ENCODE measurements at regions not wholly inside any gene's neighbourhood (a gene's known extent, or its start where the extent isn't known, plus 50 kb on each side); places are given as distances from the start of the nearest gene placed in this dataset.

DNA sequence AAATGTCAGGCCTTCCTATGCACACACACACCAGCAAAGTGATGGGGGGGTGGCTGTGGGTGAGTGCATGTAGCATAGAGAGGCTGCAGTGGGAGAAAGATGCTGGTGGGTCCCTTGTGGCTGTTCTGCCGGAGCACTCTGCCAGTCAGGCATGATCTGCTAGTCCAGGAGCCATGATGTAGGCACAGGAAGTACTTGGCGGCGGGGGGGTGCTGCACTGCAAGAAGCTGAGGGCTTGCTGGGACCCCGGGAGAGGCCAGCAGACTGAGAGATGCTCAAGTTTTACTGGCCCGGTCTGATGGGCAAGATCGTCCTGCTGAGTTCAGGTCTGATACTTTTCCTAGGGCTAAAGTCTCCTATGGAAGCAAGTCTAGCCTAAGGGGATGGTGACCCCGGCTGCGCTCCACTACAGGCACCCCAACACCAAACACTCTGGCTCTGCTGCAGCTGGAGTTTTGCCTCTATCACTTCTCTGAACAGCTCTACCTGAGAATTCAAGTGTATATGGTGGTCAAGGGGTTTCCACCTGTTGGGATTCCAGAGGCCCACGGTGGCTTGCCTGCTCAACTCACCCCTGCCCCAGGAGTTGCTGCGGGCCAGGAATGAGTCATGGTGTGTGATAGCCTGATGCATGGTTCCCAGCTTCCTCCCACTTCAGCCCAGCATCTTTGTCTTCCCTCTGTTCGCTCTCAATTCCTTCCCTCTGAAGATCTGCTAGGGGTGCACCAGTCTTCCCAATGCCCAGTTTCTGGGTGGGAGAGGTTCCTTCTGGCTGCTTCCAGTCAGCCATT, 971.8 kb upstream of the ADGRB3 start:
- no peak for TF ChIP-seq FOXM1 (IDR thresholded peaks at IDR 0.05; ENCODE audit: borderline replicate concordance, low read depth)
- no peak for TF ChIP-seq CREB1 (IDR thresholded peaks at IDR 0.05; ENCODE audit: low read depth)
- TF ChIP-seq, protein P1, sequence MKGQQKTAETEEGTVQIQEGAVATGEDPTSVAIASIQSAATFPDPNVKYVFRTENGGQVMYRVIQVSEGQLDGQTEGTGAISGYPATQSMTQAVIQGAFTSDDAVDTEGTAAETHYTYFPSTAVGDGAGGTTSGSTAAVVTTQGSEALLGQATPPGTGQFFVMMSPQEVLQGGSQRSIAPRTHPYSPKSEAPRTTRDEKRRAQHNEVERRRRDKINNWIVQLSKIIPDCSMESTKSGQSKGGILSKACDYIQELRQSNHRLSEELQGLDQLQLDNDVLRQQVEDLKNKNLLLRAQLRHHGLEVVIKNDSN (IDR thresholded peaks at IDR 0.05), result no peak
- TF ChIP-seq, protein P2, sequence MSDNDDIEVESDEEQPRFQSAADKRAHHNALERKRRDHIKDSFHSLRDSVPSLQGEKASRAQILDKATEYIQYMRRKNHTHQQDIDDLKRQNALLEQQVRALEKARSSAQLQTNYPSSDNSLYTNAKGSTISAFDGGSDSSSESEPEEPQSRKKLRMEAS (IDR thresholded peaks at IDR 0.05), result no peak
- no peak for TF ChIP-seq EGR1 (IDR thresholded peaks at IDR 0.05)
- no peak for TF ChIP-seq YY1 (IDR thresholded peaks at IDR 0.05; ENCODE audit: low read depth)
- TF ChIP-seq CEBPB (IDR thresholded peaks at IDR 0.05), result no peak
- TF ChIP-seq RAD21 (IDR thresholded peaks at IDR 0.05; ENCODE audit: low read depth), result no peak

DNA sequence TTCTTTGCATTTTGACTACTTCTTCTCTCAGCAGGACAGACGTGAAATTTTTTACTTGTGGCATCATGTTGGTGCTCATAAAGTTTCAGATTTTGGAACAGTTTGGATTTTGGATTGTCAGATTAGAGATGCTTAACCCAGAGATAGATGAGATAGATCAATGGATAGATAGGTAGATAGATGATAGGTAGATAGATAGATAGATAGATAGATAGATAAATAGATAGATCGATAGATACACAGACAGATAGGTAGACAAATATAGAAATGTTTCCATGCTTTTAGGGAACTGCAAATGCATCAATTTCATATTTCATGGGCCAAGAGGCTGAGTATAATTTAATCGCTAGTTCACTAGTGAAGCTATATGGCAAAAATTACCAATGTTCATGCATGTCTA, 981.5 kb upstream of the ADGRB3 start:
- TF ChIP-seq, protein P1 (IDR thresholded peaks at IDR 0.05), result no peak
- no peak for TF ChIP-seq CREB1 (IDR thresholded peaks at IDR 0.05; ENCODE audit: low read depth)
- TF ChIP-seq ZBTB7A (IDR thresholded peaks at IDR 0.05; ENCODE audit: low read depth), result no peak
- TF ChIP-seq NFIC (IDR thresholded peaks at IDR 0.05), result no peak
- TF ChIP-seq CEBPB (IDR thresholded peaks at IDR 0.05), result no peak
- no peak for TF ChIP-seq EGR1 (IDR thresholded peaks at IDR 0.05)

DNA sequence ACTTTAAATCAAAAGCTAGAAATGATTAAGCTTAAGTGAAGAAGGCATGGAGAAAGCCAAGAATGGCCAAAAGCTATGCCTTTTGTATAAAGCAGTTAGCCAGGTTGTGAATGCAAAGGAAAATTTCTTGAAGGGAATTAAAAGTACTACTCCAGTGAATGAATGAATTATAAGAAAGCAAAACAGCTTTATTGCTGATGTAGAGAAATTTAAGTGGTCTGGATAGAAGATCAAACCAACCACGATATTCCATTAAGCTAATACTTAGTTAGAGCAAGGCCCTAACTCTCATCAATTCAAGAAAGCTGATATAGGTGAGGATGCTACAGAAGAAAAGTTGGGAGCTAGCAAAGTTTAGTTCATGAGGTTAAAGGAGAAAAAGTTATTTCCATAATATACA, 988.5 kb upstream of the ADGRB3 start:
- TF ChIP-seq ZBTB7A (IDR thresholded peaks at IDR 0.05; ENCODE audit: low read depth), result no peak
- no peak for TF ChIP-seq TAF1 (IDR thresholded peaks at IDR 0.05; ENCODE audit: low read depth)
- TF ChIP-seq RAD21 (IDR thresholded peaks at IDR 0.05; ENCODE audit: low read depth), result no peak
- no peak for TF ChIP-seq NFIC (IDR thresholded peaks at IDR 0.05)
- TF ChIP-seq EGR1 (IDR thresholded peaks at IDR 0.05), result no peak
- no peak for TF ChIP-seq EP300 (IDR thresholded peaks at IDR 0.05; ENCODE audit: borderline replicate concordance)

DNA sequence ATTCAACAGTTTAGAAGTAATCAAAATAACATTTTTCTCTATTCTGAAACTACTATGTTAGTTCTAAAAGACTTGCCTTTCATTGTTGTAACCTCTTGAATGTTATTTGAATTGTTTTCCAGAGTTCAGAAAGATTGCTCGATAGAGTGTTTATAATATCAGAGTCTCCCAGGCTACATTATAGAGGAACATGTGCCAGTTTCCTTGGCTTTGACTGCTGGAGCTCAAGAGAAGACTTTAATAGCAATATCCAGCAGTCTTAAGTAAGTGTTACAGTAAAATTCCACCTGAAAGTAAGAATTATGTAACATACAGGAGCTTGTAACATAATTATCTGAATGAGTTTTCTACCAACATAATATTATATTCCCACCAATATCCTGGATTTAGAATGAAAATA, 991.8 kb upstream of the ADGRB3 start:
- TF ChIP-seq, protein P3, sequence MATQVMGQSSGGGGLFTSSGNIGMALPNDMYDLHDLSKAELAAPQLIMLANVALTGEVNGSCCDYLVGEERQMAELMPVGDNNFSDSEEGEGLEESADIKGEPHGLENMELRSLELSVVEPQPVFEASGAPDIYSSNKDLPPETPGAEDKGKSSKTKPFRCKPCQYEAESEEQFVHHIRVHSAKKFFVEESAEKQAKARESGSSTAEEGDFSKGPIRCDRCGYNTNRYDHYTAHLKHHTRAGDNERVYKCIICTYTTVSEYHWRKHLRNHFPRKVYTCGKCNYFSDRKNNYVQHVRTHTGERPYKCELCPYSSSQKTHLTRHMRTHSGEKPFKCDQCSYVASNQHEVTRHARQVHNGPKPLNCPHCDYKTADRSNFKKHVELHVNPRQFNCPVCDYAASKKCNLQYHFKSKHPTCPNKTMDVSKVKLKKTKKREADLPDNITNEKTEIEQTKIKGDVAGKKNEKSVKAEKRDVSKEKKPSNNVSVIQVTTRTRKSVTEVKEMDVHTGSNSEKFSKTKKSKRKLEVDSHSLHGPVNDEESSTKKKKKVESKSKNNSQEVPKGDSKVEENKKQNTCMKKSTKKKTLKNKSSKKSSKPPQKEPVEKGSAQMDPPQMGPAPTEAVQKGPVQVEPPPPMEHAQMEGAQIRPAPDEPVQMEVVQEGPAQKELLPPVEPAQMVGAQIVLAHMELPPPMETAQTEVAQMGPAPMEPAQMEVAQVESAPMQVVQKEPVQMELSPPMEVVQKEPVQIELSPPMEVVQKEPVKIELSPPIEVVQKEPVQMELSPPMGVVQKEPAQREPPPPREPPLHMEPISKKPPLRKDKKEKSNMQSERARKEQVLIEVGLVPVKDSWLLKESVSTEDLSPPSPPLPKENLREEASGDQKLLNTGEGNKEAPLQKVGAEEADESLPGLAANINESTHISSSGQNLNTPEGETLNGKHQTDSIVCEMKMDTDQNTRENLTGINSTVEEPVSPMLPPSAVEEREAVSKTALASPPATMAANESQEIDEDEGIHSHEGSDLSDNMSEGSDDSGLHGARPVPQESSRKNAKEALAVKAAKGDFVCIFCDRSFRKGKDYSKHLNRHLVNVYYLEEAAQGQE (IDR thresholded peaks at IDR 0.05; ENCODE audit: low read depth), result no peak
- no peak for TF ChIP-seq RAD21 (IDR thresholded peaks at IDR 0.05; ENCODE audit: low read depth)
- no peak for TF ChIP-seq FOXM1 (IDR thresholded peaks at IDR 0.05; ENCODE audit: borderline replicate concordance, low read depth)
- TF ChIP-seq, protein P2 (IDR thresholded peaks at IDR 0.05), result no peak
- no peak for TF ChIP-seq ZBTB7A (IDR thresholded peaks at IDR 0.05; ENCODE audit: low read depth)
- TF ChIP-seq EGR1 (IDR thresholded peaks at IDR 0.05), result no peak
- no peak for TF ChIP-seq TEAD4 (IDR thresholded peaks at IDR 0.05)
- TF ChIP-seq NFIC (IDR thresholded peaks at IDR 0.05), result no peak
- TF ChIP-seq, protein P1 (IDR thresholded peaks at IDR 0.05), result no peak
- no peak for TF ChIP-seq TAF1 (IDR thresholded peaks at IDR 0.05; ENCODE audit: low read depth)
- no peak for TF ChIP-seq CEBPB (IDR thresholded peaks at IDR 0.05)
- no peak for TF ChIP-seq TCF12 (IDR thresholded peaks at IDR 0.05; ENCODE audit: low read depth)
- no peak for TF ChIP-seq EP300 (IDR thresholded peaks at IDR 0.05; ENCODE audit: borderline replicate concordance)
- TF ChIP-seq CREB1 (IDR thresholded peaks at IDR 0.05; ENCODE audit: low read depth), result no peak
- no peak for TF ChIP-seq YY1 (IDR thresholded peaks at IDR 0.05; ENCODE audit: low read depth)

DNA sequence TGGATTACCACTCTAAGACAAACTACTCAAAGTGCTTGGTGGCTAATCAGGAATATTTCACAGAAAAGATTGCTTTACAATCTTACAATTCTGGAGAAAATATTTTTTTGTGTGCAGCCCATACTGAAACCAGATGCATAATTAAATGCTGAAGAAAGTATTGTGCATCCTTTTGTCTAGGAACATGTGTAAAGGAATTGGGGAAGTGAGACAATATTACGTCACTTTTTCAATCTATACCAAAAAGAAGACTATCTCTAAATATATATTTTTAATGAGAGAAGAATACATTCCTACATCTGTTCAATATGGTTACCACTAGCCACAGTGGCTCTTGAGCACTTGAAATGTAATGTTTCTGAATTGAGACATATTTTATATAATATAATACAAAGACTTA, 992.5 kb upstream of the ADGRB3 start:
- TF ChIP-seq NFIC (IDR thresholded peaks at IDR 0.05) (no peak), TEAD4 (IDR thresholded peaks at IDR 0.05) (no peak), RAD21 (IDR thresholded peaks at IDR 0.05; ENCODE audit: low read depth) (no peak)

DNA sequence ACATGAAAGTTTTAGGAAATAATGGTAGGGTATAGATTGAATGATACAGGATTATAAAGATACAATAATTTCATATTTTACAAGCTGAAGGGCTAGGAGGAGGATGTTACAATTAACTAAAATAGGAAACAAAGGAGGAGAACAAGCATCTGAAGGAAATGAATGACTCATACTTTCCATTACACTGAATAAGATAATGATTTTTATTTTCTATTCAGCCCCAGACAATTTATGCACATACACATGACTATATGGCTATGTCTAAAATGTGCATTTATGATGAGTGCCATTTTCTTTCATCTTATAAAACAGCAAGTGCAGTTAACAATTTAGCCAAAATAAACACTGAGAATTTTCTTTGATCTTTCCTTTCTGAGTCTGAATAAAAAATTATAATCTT, 994.6 kb upstream of the ADGRB3 start:
- TF ChIP-seq TAF1 (IDR thresholded peaks at IDR 0.05; ENCODE audit: low read depth) (no peak), EP300 (IDR thresholded peaks at IDR 0.05; ENCODE audit: borderline replicate concordance) (no peak), FOXM1 (IDR thresholded peaks at IDR 0.05; ENCODE audit: borderline replicate concordance, low read depth) (no peak), CEBPB (IDR thresholded peaks at IDR 0.05) (no peak), YY1 (IDR thresholded peaks at IDR 0.05; ENCODE audit: low read depth) (no peak)
- TF ChIP-seq, protein P2 (IDR thresholded peaks at IDR 0.05), result no peak

DNA sequence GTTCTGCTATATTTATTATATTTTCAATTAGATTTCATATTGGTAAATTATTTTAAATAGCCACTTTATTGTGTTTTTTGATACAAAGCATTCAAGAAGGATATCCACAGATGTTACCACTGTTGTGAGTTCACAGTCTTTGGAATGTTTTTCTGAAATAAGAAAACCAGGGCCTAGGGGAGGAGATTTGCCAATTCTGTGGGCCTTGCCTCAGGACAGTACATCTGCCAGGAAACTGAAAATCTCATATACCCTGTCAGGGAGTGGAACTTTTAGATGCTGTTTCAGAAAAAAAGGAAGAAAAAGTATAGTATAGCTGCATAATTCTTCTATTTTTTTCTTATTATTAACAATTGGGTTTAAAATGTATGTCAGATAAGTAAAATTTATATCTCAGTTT, 995.9 kb upstream of the ADGRB3 start:
- TF ChIP-seq, protein P1 (IDR thresholded peaks at IDR 0.05), result no peak
- TF ChIP-seq, protein P3 (IDR thresholded peaks at IDR 0.05; ENCODE audit: low read depth), result no peak
- no peak for TF ChIP-seq CREB1 (IDR thresholded peaks at IDR 0.05; ENCODE audit: low read depth)
- TF ChIP-seq TEAD4 (IDR thresholded peaks at IDR 0.05), result no peak
- no peak for TF ChIP-seq NFIC (IDR thresholded peaks at IDR 0.05)
- no peak for TF ChIP-seq TAF1 (IDR thresholded peaks at IDR 0.05; ENCODE audit: low read depth)
- no peak for TF ChIP-seq YY1 (IDR thresholded peaks at IDR 0.05; ENCODE audit: low read depth)
- TF ChIP-seq CEBPB (IDR thresholded peaks at IDR 0.05), result no peak
- TF ChIP-seq, protein P2 (IDR thresholded peaks at IDR 0.05), result no peak
- no peak for TF ChIP-seq EGR1 (IDR thresholded peaks at IDR 0.05)
- TF ChIP-seq FOXM1 (IDR thresholded peaks at IDR 0.05; ENCODE audit: borderline replicate concordance, low read depth), result no peak
- TF ChIP-seq RAD21 (IDR thresholded peaks at IDR 0.05; ENCODE audit: low read depth), result no peak
- TF ChIP-seq ZBTB7A (IDR thresholded peaks at IDR 0.05; ENCODE audit: low read depth), result no peak
- no peak for TF ChIP-seq TCF12 (IDR thresholded peaks at IDR 0.05; ENCODE audit: low read depth)
- TF ChIP-seq EP300 (IDR thresholded peaks at IDR 0.05; ENCODE audit: borderline replicate concordance), result no peak
